ENCODE measurements at regions not wholly inside any gene's neighbourhood (a gene's known extent, or its start where the extent isn't known, plus 50 kb on each side); places are given as distances from the start of the nearest gene placed in this dataset.

DNA sequence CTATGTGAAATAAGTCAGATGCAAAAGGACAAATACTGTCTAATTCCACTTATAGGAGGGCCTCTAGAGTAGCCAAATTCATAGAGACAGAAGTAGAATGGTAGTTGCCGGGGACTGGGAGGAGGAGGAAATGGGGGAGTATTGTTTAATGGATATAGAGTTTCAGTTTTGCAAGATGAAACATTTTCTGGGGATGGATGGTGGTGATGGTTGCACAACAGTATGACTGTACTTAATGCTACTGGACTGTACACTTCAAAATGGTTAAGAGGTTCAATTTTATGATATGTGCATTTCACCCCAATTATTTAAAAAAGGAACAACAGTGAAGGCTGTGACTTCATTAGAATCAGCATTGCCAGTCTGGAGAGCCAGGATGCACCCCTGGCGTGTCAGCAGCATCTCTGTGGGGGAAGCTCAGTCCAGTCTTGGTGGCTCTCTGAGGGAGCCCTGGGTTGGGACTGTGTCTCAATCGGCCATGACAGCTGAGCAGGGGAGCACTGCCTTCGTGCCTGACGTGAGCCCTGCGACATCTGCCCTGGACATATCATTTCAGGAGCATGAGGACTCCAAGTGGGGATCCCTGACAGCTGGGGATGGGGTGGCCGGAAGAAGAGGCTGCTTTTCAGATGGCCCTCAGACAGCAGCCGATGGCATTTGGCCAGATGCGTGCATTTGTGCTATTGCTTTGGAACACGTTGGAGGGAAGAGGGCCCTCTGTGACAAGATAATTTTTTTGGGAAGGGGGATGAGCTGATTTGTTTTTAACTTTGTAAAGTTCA lies 130.8 kb upstream of the STC2 start:
- Histone ChIP-seq H3K9me3 (ENCODE audit: control insufficient read depth, insufficient read depth, low read depth, low read length) (no peaks in the 10 kb centered on the region), H3K4me1 (ENCODE audit: control insufficient read depth, insufficient read depth, low read length) (no peaks in the 10 kb centered on the region), H3K4me3 (ENCODE audit: low read depth, low read length) (no peak overlapping the region), H3K36me3 (ENCODE audit: control insufficient read depth in 2 of 2, insufficient read depth in 1 of 2, low read length in 2 of 2) (no peaks in the 10 kb centered on the region), H3K27ac (ENCODE audit: extremely low read depth, low read depth, low read length) (no peak overlapping the region)
- POLR2A ChIA-PET, result no interaction called here
- TF ChIP-seq, protein P1, sequence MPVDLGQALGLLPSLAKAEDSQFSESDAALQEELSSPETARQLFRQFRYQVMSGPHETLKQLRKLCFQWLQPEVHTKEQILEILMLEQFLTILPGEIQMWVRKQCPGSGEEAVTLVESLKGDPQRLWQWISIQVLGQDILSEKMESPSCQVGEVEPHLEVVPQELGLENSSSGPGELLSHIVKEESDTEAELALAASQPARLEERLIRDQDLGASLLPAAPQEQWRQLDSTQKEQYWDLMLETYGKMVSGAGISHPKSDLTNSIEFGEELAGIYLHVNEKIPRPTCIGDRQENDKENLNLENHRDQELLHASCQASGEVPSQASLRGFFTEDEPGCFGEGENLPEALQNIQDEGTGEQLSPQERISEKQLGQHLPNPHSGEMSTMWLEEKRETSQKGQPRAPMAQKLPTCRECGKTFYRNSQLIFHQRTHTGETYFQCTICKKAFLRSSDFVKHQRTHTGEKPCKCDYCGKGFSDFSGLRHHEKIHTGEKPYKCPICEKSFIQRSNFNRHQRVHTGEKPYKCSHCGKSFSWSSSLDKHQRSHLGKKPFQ (tag by site-specific recombination; IDR thresholded peaks at IDR 0.05), result no peak
- no peak for TF ChIP-seq ZNF266 (tag by site-specific recombination; IDR thresholded peaks at IDR 0.05; ENCODE audit: low read depth)
- TF ChIP-seq TCF7L2 (IDR thresholded peaks at IDR 0.05; ENCODE audit: borderline replicate concordance, low read depth, low read length), result no peak
- no peak for TF ChIP-seq ZNF677 (tag by site-specific recombination; IDR thresholded peaks at IDR 0.05)
- CTCF ChIA-PET, result interaction anchor here (0.6 kb wide), 1 partner anchor 752 kb away, joined by 3 read pairs; no protein-coding TSS in a partner anchor

DNA sequence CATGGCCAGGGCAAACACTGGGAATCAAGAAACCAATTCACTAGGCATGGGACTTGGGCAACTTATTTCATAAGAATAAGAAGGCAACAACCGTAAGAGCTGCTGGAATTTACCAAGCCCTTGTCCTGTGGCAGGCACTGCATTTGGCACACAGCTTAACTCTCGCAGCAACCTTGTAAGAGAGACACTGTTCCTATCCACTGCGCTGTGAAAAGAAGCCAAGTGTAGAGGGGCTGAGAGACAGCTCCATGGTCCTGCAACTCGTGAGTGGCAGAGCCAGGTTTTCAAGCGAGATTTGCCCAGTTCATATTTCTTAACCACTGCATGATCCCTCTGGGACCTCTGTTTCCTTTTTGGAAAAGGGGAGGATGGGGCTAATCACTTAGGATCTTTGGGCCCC lies 129.3 kb upstream of the STC2 start:
- no peak overlapping the region for H3K4me3 ChIP-seq (ENCODE audit: low read depth, low read length)

More for the DNA sequence above, 129.3 kb upstream of the STC2 start:
- ChIA-PET CTCF (interaction anchor here (0.6 kb wide), 1 partner anchor 63 kb away, joined by 5 read pairs; no protein-coding TSS in a partner anchor), POLR2A (interaction anchor here (0.5 kb wide), 1 partner anchor 650 kb away, joined by 3 read pairs; no protein-coding TSS in a partner anchor)
- Histone ChIP-seq H3K4me1 (ENCODE audit: control insufficient read depth, insufficient read depth, low read length) (no peaks in the 10 kb centered on the region), H3K9me3 (ENCODE audit: control insufficient read depth, insufficient read depth, low read depth, low read length) (no peaks in the 10 kb centered on the region), H3K27ac (ENCODE audit: extremely low read depth, low read depth, low read length) (no peak overlapping the region), H3K36me3 (ENCODE audit: control insufficient read depth in 2 of 2, insufficient read depth in 1 of 2, low read length in 2 of 2) (no peaks in the 10 kb centered on the region)
- TF ChIP-seq EGR2 (tag by site-specific recombination; IDR thresholded peaks at IDR 0.05; ENCODE audit: low read depth) (no peak), ZNF776 (tag by site-specific recombination; IDR thresholded peaks at IDR 0.05; ENCODE audit: borderline replicate concordance) (no peak), ZNF530 (tag by site-specific recombination; IDR thresholded peaks at IDR 0.05; ENCODE audit: low read depth) (no peak), MEIS1 (CRISPR knock-in tag; IDR thresholded peaks at IDR 0.05; ENCODE audit: borderline replicate concordance) (no peak), ZNF274 (IDR thresholded peaks at IDR 0.05; ENCODE audit: low read length) (no peak), ZNF274 (tag by site-specific recombination; IDR thresholded peaks at IDR 0.05; ENCODE audit: borderline replicate concordance) (no peak), ZNF501 (tag by site-specific recombination; IDR thresholded peaks at IDR 0.05) (no peak), ZNF248 (tag by site-specific recombination; IDR thresholded peaks at IDR 0.05) (no peak), ZNF830 (tag by site-specific recombination; IDR thresholded peaks at IDR 0.05; ENCODE audit: low read depth) (no peak), ZNF292 (tag by site-specific recombination; IDR thresholded peaks at IDR 0.05; ENCODE audit: borderline replicate concordance, low read depth) (no peak)
- TF ChIP-seq, protein P2, sequence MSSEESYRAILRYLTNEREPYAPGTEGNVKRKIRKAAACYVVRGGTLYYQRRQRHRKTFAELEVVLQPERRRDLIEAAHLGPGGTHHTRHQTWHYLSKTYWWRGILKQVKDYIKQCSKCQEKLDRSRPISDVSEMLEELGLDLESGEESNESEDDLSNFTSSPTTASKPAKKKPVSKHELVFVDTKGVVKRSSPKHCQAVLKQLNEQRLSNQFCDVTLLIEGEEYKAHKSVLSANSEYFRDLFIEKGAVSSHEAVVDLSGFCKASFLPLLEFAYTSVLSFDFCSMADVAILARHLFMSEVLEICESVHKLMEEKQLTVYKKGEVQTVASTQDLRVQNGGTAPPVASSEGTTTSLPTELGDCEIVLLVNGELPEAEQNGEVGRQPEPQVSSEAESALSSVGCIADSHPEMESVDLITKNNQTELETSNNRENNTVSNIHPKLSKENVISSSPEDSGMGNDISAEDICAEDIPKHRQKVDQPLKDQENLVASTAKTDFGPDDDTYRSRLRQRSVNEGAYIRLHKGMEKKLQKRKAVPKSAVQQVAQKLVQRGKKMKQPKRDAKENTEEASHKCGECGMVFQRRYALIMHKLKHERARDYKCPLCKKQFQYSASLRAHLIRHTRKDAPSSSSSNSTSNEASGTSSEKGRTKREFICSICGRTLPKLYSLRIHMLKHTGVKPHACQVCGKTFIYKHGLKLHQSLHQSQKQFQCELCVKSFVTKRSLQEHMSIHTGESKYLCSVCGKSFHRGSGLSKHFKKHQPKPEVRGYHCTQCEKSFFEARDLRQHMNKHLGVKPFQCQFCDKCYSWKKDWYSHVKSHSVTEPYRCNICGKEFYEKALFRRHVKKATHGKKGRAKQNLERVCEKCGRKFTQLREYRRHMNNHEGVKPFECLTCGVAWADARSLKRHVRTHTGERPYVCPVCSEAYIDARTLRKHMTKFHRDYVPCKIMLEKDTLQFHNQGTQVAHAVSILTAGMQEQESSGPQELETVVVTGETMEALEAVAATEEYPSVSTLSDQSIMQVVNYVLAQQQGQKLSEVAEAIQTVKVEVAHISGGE (tag by site-specific recombination; conservative IDR thresholded peaks at IDR 0.05; ENCODE audit: low read depth), result no peak
- TF ChIP-seq, protein P3, sequence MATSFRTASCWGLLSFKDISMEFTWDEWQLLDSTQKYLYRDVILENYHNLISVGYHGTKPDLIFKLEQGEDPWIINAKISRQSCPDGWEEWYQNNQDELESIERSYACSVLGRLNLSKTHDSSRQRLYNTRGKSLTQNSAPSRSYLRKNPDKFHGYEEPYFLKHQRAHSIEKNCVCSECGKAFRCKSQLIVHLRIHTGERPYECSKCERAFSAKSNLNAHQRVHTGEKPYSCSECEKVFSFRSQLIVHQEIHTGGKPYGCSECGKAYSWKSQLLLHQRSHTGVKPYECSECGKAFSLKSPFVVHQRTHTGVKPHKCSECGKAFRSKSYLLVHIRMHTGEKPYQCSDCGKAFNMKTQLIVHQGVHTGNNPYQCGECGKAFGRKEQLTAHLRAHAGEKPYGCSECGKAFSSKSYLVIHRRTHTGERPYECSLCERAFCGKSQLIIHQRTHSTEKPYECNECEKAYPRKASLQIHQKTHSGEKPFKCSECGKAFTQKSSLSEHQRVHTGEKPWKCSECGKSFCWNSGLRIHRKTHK (tag by site-specific recombination; IDR thresholded peaks at IDR 0.05), result no peak
- TF ChIP-seq, protein P4, sequence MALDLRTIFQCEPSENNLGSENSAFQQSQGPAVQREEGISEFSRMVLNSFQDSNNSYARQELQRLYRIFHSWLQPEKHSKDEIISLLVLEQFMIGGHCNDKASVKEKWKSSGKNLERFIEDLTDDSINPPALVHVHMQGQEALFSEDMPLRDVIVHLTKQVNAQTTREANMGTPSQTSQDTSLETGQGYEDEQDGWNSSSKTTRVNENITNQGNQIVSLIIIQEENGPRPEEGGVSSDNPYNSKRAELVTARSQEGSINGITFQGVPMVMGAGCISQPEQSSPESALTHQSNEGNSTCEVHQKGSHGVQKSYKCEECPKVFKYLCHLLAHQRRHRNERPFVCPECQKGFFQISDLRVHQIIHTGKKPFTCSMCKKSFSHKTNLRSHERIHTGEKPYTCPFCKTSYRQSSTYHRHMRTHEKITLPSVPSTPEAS (tag by site-specific recombination; IDR thresholded peaks at IDR 0.05), result no peak
- TF ChIP-seq, protein P5, sequence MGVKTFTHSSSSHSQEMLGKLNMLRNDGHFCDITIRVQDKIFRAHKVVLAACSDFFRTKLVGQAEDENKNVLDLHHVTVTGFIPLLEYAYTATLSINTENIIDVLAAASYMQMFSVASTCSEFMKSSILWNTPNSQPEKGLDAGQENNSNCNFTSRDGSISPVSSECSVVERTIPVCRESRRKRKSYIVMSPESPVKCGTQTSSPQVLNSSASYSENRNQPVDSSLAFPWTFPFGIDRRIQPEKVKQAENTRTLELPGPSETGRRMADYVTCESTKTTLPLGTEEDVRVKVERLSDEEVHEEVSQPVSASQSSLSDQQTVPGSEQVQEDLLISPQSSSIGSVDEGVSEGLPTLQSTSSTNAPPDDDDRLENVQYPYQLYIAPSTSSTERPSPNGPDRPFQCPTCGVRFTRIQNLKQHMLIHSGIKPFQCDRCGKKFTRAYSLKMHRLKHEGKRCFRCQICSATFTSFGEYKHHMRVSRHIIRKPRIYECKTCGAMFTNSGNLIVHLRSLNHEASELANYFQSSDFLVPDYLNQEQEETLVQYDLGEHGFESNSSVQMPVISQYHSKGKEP (tag by site-specific recombination; IDR thresholded peaks at IDR 0.05), result no peak
